ENCODE measurements at regions not wholly inside any gene's neighbourhood (a gene's known extent, or its start where the extent isn't known, plus 50 kb on each side); places are given as distances from the start of the nearest gene placed in this dataset.

DNA sequence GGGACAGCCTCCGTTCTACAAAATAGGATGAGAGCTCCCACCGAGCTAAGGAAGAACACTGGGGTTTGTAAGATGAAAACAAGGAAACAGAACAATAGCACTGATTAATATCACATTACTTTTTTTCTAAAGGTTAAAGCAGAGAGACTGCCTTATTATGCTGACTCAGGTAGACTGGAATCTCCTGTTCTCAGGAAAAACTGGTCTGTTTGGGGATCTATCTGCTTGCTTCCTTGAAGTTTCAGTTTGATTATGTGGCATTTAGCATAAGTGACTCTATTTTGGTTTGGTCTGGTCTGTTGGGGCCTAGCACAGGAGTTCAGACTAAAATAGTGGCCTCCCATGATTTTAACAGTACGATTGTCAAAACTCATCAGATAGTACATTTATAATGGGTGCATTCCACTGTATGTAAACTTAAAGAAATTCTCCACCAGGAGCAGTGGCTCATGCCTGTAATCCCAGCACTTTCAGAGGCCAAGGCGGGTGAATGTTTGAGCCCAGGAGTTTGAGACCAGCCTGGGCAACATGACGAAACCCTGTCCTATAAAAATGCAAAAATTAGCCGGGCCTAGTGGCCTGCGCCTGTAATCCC lies 64.1 kb upstream of the NDUFV2 start:
- no peak overlapping the region for H3K4me3 ChIP-seq (ENCODE audit: low read length)
- H3K4me1 ChIP-seq (ENCODE audit: control insufficient read depth, low read length): no peaks in the 10 kb centered on the region
- H3K36me3 ChIP-seq (ENCODE audit: control insufficient read depth, low read length): no peaks in the 10 kb centered on the region
- no peaks in the 10 kb centered on the region for H3F3A ChIP-seq (ENCODE audit: control insufficient read depth, insufficient read depth)
- H3K79me2 ChIP-seq (ENCODE audit: control insufficient read depth, low read length): no peaks in the 10 kb centered on the region
- H3K27ac ChIP-seq (ENCODE audit: low read depth, low read length): no peak overlapping the region
- H3K4me2 ChIP-seq (ENCODE audit: low read length): no peak overlapping the region
- no peaks in the 10 kb centered on the region for H4K20me1 ChIP-seq (ENCODE audit: control insufficient read depth, insufficient read depth, low read depth, low read length)
- no peak for TF ChIP-seq EZH2phosphoT487 (IDR thresholded peaks at IDR 0.05; ENCODE audit: borderline replicate concordance, low read length)
- TF ChIP-seq, protein P1, sequence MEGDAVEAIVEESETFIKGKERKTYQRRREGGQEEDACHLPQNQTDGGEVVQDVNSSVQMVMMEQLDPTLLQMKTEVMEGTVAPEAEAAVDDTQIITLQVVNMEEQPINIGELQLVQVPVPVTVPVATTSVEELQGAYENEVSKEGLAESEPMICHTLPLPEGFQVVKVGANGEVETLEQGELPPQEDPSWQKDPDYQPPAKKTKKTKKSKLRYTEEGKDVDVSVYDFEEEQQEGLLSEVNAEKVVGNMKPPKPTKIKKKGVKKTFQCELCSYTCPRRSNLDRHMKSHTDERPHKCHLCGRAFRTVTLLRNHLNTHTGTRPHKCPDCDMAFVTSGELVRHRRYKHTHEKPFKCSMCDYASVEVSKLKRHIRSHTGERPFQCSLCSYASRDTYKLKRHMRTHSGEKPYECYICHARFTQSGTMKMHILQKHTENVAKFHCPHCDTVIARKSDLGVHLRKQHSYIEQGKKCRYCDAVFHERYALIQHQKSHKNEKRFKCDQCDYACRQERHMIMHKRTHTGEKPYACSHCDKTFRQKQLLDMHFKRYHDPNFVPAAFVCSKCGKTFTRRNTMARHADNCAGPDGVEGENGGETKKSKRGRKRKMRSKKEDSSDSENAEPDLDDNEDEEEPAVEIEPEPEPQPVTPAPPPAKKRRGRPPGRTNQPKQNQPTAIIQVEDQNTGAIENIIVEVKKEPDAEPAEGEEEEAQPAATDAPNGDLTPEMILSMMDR (IDR thresholded peaks at IDR 0.05; ENCODE audit: low read depth, low read length, poor library complexity, severe bottlenecking): no peak
- no peaks in the 10 kb centered on the region for H3K27me3 ChIP-seq (ENCODE audit: control insufficient read depth, low read length)
- no peaks in the 10 kb centered on the region for H3K9me2 ChIP-seq (replicated peaks; ENCODE audit: control insufficient read depth, low read length)
- H3K9me3 ChIP-seq (ENCODE audit: control insufficient read depth, insufficient read depth, low read length): no peaks in the 10 kb centered on the region

DNA sequence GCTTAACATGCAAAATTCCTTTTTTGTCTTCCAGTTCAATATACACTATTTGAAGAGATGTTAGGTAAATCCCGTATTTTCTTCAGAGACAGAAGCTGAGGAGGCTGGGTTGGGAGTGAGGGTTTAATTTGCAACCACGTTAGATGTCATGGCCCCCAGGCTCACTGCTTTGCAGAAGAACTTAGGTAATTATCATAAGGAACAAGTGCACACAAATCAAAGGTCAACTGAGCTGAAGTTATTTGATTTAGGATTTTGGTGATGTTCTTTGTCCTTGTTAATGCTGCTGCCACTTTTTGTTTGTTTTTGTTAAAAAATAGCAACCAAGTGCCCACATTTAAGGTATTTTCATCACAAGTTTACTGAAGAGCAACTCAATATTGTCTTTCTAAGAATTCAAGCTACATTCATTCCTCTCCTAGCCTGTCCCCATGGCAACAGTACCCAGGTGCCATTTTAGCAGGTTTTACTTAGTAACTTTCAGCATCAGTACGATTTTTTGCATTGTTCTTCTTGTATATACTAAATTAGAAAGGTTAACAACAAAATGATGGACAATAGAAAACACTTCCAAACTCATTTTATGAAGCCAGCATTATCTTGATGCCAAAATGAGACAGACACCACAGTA lies 62.9 kb upstream of the NDUFV2 start:
- Histone ChIP-seq H3K9me3 (ENCODE audit: control insufficient read depth, insufficient read depth, low read length) (no peaks in the 10 kb centered on the region), H3K27ac (ENCODE audit: low read depth, low read length) (no peak overlapping the region), H3K79me2 (ENCODE audit: control insufficient read depth, low read length) (no peaks in the 10 kb centered on the region), H3K9me2 (replicated peaks; ENCODE audit: control insufficient read depth, low read length) (no peaks in the 10 kb centered on the region), H3K4me3 (ENCODE audit: low read length) (no peak overlapping the region), H4K20me1 (ENCODE audit: control insufficient read depth, insufficient read depth, low read depth, low read length) (no peaks in the 10 kb centered on the region), H3K4me2 (ENCODE audit: low read length) (no peak overlapping the region), H3K27me3 (ENCODE audit: control insufficient read depth, low read length) (no peaks in the 10 kb centered on the region), H3F3A (ENCODE audit: control insufficient read depth, insufficient read depth) (no peaks in the 10 kb centered on the region), H3K4me1 (ENCODE audit: control insufficient read depth, low read length) (no peaks in the 10 kb centered on the region), H3K36me3 (ENCODE audit: control insufficient read depth, low read length) (no peaks in the 10 kb centered on the region)
- TF ChIP-seq EZH2phosphoT487 (IDR thresholded peaks at IDR 0.05; ENCODE audit: borderline replicate concordance, low read length): no peak
- TF ChIP-seq, protein P1 (IDR thresholded peaks at IDR 0.05; ENCODE audit: low read depth, low read length, poor library complexity, severe bottlenecking): no peak

DNA sequence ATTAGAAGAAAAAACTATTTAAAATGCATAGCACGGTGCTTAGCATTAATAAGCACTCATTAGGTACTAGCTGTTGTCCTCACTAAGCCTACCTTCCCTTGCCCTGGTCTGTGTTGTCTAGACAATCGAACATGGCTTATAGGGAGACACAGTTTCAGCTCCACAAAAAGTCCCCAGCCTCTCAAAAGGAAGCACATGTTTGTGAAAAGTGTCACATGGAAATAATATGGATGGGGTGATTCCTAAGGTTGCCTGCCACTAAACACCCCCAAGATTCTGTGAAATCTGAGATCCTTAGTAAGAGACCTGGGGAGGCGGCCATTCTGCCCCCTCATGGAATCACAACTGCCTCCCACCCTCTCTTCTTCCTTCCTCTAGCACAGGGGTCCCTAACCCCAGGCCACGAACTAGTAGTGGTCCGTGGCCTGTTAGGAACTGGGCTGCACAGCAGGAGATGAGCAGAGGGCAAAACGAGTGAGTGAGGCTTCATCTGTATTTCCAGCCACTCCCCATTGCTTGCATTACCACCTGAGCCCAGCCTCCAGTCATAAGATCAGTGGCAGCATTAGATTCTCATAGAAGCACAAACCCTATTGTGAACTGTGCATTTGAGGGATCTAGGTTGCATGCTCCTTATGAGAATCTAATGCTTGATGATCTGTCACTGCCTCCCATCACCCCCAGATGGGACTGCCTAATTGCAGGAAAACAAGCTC lies 59.6 kb upstream of the NDUFV2 start:
- Histone ChIP-seq H4K20me1 (ENCODE audit: control insufficient read depth, insufficient read depth, low read depth, low read length) (no peaks in the 10 kb centered on the region), H3K9me2 (replicated peaks; ENCODE audit: control insufficient read depth, low read length) (no peaks in the 10 kb centered on the region), H3K79me2 (ENCODE audit: control insufficient read depth, low read length) (no peaks in the 10 kb centered on the region), H3F3A (ENCODE audit: control insufficient read depth, insufficient read depth) (no peaks in the 10 kb centered on the region), H3K27me3 (ENCODE audit: control insufficient read depth, low read length) (no peaks in the 10 kb centered on the region), H3K4me1 (ENCODE audit: control insufficient read depth, low read length) (no peaks in the 10 kb centered on the region), H3K36me3 (ENCODE audit: control insufficient read depth, low read length) (no peaks in the 10 kb centered on the region), H3K4me2 (ENCODE audit: low read length) (no peak overlapping the region), H3K9me3 (ENCODE audit: control insufficient read depth, insufficient read depth, low read length) (no peaks in the 10 kb centered on the region), H3K27ac (ENCODE audit: low read depth, low read length) (no peak overlapping the region), H3K4me3 (ENCODE audit: low read length) (no peak overlapping the region)
- no peak for TF ChIP-seq EZH2phosphoT487 (IDR thresholded peaks at IDR 0.05; ENCODE audit: borderline replicate concordance, low read length)
- TF ChIP-seq, protein P1 (IDR thresholded peaks at IDR 0.05; ENCODE audit: low read depth, low read length, poor library complexity, severe bottlenecking): no peak
